HG03135 (cell line): ENCODE measurements at regions not wholly inside any gene's neighbourhood (a gene's known extent, or its start where the extent isn't known, plus 50 kb on each side); places are given as distances from the start of the nearest gene placed in this dataset.
"Not testable (repeated sequence)": the region's sequence is repeated elsewhere in the genome, so short reads cannot be mapped to it uniquely, and the experiment has no call there.

Experiments used
- ATAC-seq: cut with Tn5 transposase; IDR thresholded peaks from one replicate; pipeline ENCODE4 v1.9.1; 2021; ENCODE audit warnings: mild to moderate bottlenecking, moderate library complexity; ENCODE audit not compliant: unreplicated experiment

GRCh38 chr7:75201606-75202079 is 109.3 kb downstream of the GTF2IRD2B start:
- ATAC-seq, result not testable (repeated sequence)

- not testable (repeated sequence) for ATAC-seq
These were observed 113.1 kb downstream of the GTF2IRD2B start for GRCh38 chr7:75205367-75206085.

DNA sequence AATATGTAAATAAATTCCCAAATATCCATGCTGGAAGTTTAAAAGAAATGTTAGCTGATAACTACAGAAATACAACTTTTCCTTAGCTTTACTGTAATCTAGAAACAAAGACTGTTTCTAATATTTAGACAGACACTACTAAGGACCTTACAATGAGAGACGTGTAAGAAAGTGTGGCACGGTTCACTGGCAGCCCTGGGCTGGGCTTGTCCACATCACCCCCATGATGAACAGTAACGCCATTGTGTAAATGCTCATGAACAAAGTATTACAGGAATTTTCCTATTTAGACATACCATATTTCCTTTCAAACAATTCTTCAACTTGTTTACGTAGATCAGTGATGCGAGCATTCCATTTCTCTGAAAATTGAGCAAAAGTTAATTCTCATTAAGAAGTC is 123.1 kb downstream of the GTF2IRD2B start:
- ATAC-seq, result not testable (repeated sequence)

GRCh38 chr7:75216963-75217362 is 124.6 kb downstream of the GTF2IRD2B start:
- ATAC-seq, result not testable (repeated sequence)

DNA sequence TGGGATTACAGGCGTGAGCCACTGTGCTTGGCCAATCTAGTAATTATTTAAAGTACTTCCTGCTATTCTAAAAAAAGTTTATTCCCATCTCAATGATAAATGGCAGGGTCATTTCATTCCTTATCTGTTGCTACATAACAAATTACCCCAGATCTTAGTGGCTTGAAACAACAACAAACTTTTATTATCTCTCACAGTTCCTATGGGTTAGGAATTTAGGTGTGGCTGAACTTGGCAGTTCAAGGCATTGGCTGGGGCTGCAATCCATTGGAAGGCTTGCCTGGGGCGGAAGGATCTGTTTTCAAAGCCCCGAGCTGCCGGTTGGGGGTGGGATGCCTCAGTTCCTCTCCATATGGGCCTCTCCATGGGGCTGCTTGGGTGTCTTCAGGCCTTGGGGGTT is 133.7 kb downstream of the GTF2IRD2B start:
- ATAC-seq, result not testable (repeated sequence)

GRCh38 chr7:75229558-75229957 is 137.2 kb downstream of the GTF2IRD2B start:
- not testable (repeated sequence) for ATAC-seq

DNA sequence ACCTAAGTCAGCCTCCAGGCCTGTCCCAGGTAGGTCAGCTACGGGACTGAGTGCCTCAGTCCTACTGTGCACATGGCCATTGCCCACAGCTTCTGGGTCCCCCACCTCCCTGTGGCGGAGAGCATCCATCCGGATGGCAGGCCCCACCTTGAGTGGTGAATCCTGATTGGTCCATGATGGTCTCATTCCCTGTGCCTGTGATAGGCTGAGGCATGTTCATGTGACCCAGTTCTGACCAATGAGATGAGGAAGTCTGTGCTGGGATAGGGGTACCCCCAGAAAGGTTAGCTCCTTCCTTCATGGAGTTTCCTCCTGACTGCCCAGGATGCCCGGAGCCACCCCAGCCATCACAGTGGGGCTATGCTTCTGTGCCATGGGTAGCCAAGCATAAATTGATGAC is 138.2 kb downstream of the GTF2IRD2B start:
- ATAC-seq, result not testable (repeated sequence)

DNA sequence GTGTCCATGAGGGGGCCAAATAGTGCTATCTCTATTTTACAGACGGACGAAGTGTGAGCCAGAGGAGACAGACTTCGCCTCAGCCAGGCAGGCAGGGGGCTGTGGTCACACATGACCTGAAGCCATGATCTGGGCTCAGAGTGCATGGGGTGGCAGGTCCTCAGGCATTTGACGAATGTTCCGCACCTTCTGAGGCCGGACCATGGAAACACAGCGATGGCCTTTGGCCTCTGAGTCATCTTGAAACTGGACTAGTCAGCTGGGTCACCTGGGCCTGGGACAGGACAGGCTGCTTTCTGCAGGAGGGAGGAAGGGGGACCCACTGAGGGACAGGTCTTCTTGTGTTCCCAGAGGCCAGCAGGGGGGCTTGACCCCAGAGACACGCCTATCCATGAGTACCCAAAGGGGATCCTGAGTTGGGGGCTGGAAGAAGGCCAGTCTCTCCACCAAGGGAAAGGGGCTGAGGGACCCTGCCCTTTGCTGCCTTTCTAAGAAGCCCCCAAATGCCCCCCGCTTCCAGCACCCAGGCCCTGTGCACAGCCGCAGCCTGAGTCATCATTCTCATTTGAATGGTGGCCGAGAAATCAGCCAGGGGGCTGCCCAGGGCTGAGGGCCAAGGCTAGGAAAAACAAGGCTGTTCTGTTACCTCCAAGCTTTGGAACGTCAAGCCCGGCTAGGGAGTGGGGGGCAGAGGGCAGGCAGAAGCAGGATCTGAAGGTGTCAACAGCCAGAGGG is 142.9 kb downstream of the GTF2IRD2B start:
- ATAC-seq, result not testable (repeated sequence)

DNA sequence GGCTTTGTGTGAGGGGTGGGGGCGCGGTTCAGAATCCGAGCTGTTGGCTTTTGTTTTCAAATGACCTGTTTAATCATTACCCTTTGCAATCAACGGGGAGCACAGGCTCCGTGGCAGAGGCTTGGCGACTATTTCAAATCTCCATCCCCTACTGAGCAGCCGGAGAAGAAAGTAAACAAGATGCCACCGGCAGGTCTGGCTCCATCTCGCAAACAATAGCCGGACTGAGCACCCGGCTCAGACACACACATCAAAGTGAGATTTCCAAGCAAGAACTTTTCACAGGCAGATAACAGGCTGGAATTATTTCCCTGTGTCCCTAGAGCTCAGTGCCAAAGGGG is 143.4 kb downstream of the GTF2IRD2B start:
- ATAC-seq, result not testable (repeated sequence)

DNA sequence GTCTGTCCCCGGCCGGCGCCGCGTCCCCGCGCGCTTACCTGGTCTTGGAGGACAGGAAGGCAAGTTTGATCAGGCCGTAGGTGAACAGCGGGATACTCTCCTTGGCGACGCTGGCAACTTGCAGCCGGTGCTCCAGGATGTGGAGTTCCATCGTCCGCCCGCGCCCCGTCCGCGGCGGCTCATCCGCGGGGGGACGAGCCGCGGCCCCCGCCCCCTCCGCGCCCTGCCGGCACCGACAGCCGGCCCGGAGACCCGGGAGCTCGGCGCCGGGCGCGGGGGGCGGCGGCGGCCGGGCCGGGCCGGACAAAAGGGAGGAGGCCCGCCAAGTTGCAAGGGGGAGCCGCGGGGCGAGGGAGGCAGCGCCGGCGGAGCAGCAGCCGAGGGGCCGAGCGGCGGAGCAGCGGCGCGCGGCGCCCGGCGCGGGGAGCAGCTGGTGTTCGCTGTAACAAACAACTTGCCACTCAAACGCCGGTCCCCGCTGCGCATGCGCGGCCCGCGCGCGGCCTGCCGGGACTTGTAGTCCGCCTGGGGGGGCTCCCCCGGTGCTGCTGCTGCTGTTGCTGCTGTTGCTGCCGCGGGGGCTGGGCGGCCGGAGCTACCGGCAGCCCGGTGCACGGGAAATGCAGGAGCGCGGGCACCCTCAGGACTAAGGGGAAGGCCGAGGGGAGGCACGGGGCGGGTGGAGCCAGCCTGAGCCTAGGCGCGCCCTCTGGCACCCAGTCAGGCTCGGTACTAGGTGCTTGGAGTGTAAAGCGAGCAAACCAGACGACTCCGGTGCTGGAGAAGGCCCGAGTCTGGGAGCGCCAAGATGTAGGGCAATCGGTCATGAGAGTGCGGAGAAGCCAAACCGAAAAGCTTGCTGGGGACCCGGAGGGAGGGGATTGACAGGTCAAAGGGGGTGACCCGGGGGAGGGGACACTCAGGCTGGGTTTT is 145.1 kb downstream of the GTF2IRD2B start:
- peak; percentile 95 for ATAC-seq

DNA sequence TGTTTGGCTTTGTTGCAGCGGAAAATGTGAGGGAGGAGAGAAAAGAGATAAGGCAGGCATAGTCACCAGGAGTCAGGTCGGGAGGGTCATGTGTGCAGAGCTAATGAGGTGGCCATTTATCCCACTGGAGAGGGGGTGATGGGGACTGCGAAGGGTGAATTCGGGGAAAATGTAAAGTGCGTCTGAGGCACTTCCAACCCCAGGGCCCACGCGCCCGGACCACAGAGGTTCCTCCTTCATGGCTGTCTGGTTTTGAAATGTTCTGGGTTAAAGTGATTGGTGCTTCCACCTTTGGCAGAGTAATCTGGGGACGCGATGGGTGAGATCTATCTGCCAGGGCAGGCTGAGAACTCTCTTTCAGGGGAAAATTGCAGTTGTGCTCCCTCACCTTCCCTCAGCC is 145.9 kb downstream of the GTF2IRD2B start:
- not testable (repeated sequence) for ATAC-seq

- not testable (repeated sequence) for ATAC-seq
These were observed 151.2 kb downstream of the GTF2IRD2B start for GRCh38 chr7:75243638-75244037.

DNA sequence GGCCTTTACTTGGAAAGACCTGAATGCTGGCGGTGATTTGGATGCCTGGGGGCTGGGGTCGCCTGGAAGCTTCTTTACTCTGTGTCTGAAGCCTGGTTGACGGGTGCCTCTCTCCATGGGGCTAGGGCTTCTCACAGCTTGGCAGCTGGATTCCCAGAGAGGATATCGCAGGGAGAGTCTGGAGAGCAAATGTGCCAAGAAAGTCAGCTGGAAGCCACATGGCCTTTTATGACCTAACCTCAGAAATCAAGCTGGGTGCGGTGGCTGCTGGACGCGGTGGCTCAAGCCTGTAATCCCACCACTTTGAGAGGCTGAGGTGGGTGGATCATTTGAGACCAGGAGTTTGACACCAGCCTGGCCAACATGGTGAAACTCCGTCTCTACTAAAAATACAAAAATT is 147.2 kb upstream of the TRIM73 start:
- not testable (repeated sequence) for ATAC-seq

DNA sequence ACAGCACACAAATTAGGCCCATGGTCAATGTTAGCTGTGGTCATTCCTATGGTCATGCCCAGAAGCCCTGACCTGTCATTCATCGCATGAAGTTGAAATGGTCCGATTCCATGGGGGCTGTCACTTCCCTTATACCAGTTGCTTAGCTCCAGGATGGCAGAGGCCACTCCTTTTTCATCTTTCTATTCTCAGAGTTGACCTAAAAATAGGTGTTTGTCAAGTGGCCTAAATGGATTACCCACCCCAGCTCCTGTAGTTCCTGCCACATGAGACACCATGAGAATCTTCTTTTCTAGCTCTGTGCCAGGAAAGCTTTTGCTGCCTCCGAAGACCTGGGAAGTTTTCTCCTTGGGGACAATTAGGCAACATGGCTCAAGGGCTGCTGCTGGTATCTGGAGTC is 141.2 kb upstream of the TRIM73 start:
- not testable (repeated sequence) for ATAC-seq

- not testable (repeated sequence) for ATAC-seq
These were observed 138.0 kb upstream of the TRIM73 start for GRCh38 chr7:75257442-75257841.

DNA sequence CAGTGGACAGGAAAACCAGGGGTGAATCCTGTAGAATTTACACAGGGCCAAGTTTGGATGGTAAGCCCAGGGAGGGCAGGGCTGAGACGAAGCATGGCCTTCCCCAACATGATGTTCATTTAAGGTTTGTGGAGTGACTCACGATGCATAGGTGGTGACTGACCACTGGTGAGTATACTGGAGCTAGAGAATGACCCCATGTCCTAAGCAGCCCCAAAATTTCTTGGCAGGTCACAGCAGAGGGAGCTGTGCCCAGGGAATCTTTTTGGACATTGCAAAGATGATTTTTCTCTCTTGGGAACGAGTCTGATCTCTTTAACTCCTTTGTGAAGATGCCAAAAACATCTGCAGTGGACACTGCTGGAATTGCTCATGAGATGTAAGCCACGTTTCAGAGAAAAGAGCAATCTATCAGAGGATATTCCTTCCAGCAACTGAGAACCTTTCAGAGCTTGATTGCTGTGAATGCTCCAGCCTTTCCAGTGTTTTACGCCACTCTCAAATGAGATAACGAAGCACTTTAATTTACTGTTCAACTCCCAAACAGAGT is 135.9 kb upstream of the TRIM73 start:
- not testable (repeated sequence) for ATAC-seq

GRCh38 chr7:75261660-75262059 is 133.8 kb upstream of the TRIM73 start:
- ATAC-seq, result not testable (repeated sequence)

- not testable (repeated sequence) for ATAC-seq
These were observed 127.3 kb upstream of the TRIM73 start for GRCh38 chr7:75268158-75268557.

DNA sequence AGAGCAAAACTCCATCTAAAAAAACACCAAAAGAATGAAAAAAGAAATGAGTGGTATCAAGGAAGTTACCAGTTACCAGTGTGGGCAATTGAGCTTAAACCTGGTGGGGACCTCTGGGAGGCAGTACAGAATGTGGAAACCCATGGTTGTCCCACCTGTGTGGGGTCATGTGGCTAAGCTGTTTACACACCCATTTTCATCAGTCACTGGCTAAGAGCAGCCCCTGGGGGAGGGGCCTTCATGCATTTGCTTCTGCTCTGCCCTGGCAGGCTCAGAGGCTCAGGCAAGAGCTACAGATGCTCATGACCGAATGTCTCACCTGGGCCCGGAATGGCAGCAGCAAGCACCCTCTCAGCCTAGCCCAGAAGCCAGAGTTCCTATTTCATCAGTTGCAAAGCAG is 126.3 kb upstream of the TRIM73 start:
- ATAC-seq, result not testable (repeated sequence)

DNA sequence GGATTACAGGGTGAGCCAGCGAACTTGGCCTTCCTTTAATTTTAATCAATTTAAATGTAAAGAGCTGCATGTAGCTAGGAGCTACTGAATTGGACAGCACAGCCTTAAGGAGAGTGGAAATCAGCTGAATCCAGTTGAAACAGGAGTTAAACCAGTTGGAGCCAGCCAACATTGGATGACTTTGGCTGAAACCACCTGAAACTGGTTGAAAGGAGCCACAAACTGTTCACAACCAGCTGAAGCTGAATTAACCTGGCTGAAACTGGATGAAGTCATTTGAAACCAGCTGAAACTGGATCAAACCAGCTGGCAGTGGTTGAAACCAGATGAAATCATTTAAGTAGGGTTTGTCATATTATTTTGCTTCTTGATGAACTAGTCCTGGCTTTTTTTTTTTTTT is 121.3 kb upstream of the TRIM73 start:
- not testable (repeated sequence) for ATAC-seq
